Middle frontal gyrus (tissue), 1 donor: ENCODE measurements at regions not wholly inside any gene's neighbourhood (a gene's known extent, or its start where the extent isn't known, plus 50 kb on each side); places are given as distances from the start of the nearest gene placed in this dataset.
"Not testable (repeated sequence)": the region's sequence is repeated elsewhere in the genome, so short reads cannot be mapped to it uniquely, and the experiment has no call there.

ENCODE experiments used
- DNase-seq: peaks from one replicate; pipeline ENCODE4 v3.0.0-alpha.2; 2015; ENCODE audit warnings: low spot score; ENCODE audit errors: extremely low spot score

- DNase-seq = no peak
Measured at GRCh38 chr12:19972325-19973288, 395.7 kb upstream of the PDE3A start.

- DNase-seq = no peak
Measured at GRCh38 chr12:19978193-19978592, 390.1 kb upstream of the PDE3A start.

- no peak for DNase-seq
Measured at GRCh38 chr12:19979584-19979983, 388.8 kb upstream of the PDE3A start.

- no peak for DNase-seq
Measured at GRCh38 chr12:19981944-19982343, 386.4 kb upstream of the PDE3A start.

- DNase-seq = no peak
Measured at GRCh38 chr12:19988001-19988400, 380.3 kb upstream of the PDE3A start.

GRCh38 chr12:19988459-19988873 lies 379.9 kb upstream of the PDE3A start:
- no peak for DNase-seq

- no peak for DNase-seq
Measured at GRCh38 chr12:19988948-19989347, 379.4 kb upstream of the PDE3A start.

GRCh38 chr12:19991146-19991545 lies 377.2 kb upstream of the PDE3A start:
- no peak for DNase-seq

- DNase-seq = no peak
Measured at GRCh38 chr12:19992311-19992710, 376.0 kb upstream of the PDE3A start.

GRCh38 chr12:19994968-19995367 lies 373.4 kb upstream of the PDE3A start:
- DNase-seq = no peak

- no peak for DNase-seq
Measured at GRCh38 chr12:19997656-19998400, 370.5 kb upstream of the PDE3A start.

- no peak for DNase-seq
Measured at GRCh38 chr12:19998411-19998810, 369.9 kb upstream of the PDE3A start.

GRCh38 chr12:19998961-19999804 lies 369.2 kb upstream of the PDE3A start:
- DNase-seq = no peak

GRCh38 chr12:19999805-20000138 lies 368.6 kb upstream of the PDE3A start:
- DNase-seq = no peak

GRCh38 chr12:20000229-20000849 lies 368.0 kb upstream of the PDE3A start:
- no peak for DNase-seq

GRCh38 chr12:20003252-20003651 lies 365.1 kb upstream of the PDE3A start:
- DNase-seq = no peak

GRCh38 chr12:20004952-20005351 lies 363.4 kb upstream of the PDE3A start:
- no peak for DNase-seq

GRCh38 chr12:20006871-20007730 lies 361.2 kb upstream of the PDE3A start:
- DNase-seq = no peak

GRCh38 chr12:20009965-20010364 lies 358.4 kb upstream of the PDE3A start:
- not testable (repeated sequence) for DNase-seq

- DNase-seq = no peak
Measured at GRCh38 chr12:20011200-20011599, 357.1 kb upstream of the PDE3A start.
